ENCODE measurements at regions not wholly inside any gene's neighbourhood (a gene's known extent, or its start where the extent isn't known, plus 50 kb on each side); places are given as distances from the start of the nearest gene placed in this dataset.

GRCh38 chr21:39079617-39080016 lies 103.6 kb downstream of the PSMG1 start:
- H2BK15ac ChIP-seq (replicated peaks; ENCODE audit: low read depth) = no peak overlapping the region
- H3K4me1 ChIP-seq (ENCODE audit: control insufficient read depth, low read depth, low read length) = no peaks in the 10 kb centered on the region
- H4K5ac ChIP-seq (ENCODE audit: low read length) = no peak overlapping the region
- no peak overlapping the region for H3K4ac ChIP-seq (ENCODE audit: low read depth, low read length)
- H3K23ac ChIP-seq (ENCODE audit: low read length) = no peak overlapping the region
- no peak overlapping the region for H3K27ac ChIP-seq (ENCODE audit: low read depth, low read length)
- no peak overlapping the region for H3K9ac ChIP-seq (ENCODE audit: low read length)
- H4K8ac ChIP-seq (ENCODE audit: low read depth, low read length) = no peak overlapping the region
- H3K4me2 ChIP-seq (ENCODE audit: low read length) = no peak overlapping the region
- H2AK5ac ChIP-seq (ENCODE audit: low read length) = no peak overlapping the region
- H3K36me3 ChIP-seq (ENCODE audit: control insufficient read depth, insufficient read depth, low read length) = no peaks in the 10 kb centered on the region
- no peaks in the 10 kb centered on the region for H3K79me1 ChIP-seq (ENCODE audit: low read length)
- no peaks in the 10 kb centered on the region for H3K79me2 ChIP-seq (ENCODE audit: control insufficient read depth, insufficient read depth, low read length)
- DNase-seq = no peak
- H3K56ac ChIP-seq (ENCODE audit: low read length) = no peak overlapping the region
- no peak overlapping the region for H3K4me3 ChIP-seq (ENCODE audit: low read length)
- no CpG with 5 or more reads among the region's 15 CpGs for WGBS (ENCODE audit: extremely low coverage, insufficient coverage, low lambda C conversion rate)
- no peak overlapping the region for H2BK5ac ChIP-seq (ENCODE audit: low read length)
- H3K27me3 ChIP-seq (ENCODE audit: insufficient read depth, low read length, poor library complexity) = no peaks in the 10 kb centered on the region
- H2BK120ac ChIP-seq (ENCODE audit: low read depth, low read length) = no peak overlapping the region
- no peak overlapping the region for H3K18ac ChIP-seq (ENCODE audit: low read length)

- Histone ChIP-seq H3K27me3 (ENCODE audit: insufficient read depth, low read length, poor library complexity) (no peaks in the 10 kb centered on the region), H3K23ac (ENCODE audit: low read length) (no peak overlapping the region), H2BK120ac (ENCODE audit: low read depth, low read length) (no peak overlapping the region), H3K4me1 (ENCODE audit: control insufficient read depth, low read depth, low read length) (no peaks in the 10 kb centered on the region), H2BK5ac (ENCODE audit: low read length) (no peak overlapping the region), H2BK15ac (replicated peaks; ENCODE audit: low read depth) (no peak overlapping the region), H3K56ac (ENCODE audit: low read length) (no peak overlapping the region), H3K36me3 (ENCODE audit: control insufficient read depth, insufficient read depth, low read length) (no peaks in the 10 kb centered on the region), H3K79me2 (ENCODE audit: control insufficient read depth, insufficient read depth, low read length) (no peaks in the 10 kb centered on the region), H3K18ac (ENCODE audit: low read length) (no peak overlapping the region), H3K79me1 (ENCODE audit: low read length) (no peaks in the 10 kb centered on the region), H3K4me2 (ENCODE audit: low read length) (no peak overlapping the region), H3K9ac (ENCODE audit: low read length) (no peak overlapping the region), H4K8ac (ENCODE audit: low read depth, low read length) (no peak overlapping the region), H3K27ac (ENCODE audit: low read depth, low read length) (no peak overlapping the region), H4K5ac (ENCODE audit: low read length) (no peak overlapping the region), H3K4me3 (ENCODE audit: low read length) (no peak overlapping the region), H3K4ac (ENCODE audit: low read depth, low read length) (no peak overlapping the region), H2AK5ac (ENCODE audit: low read length) (no peak overlapping the region)
- WGBS (ENCODE audit: extremely low coverage, insufficient coverage, low lambda C conversion rate) = no CpG with 5 or more reads among the region's 5 CpGs
- no peak for DNase-seq
Measured at GRCh38 chr21:39078322-39079065, 104.8 kb downstream of the PSMG1 start.

- Histone ChIP-seq H3K79me1 (ENCODE audit: low read length) (no peaks in the 10 kb centered on the region), H2AK5ac (ENCODE audit: low read length) (no peak overlapping the region), H3K56ac (ENCODE audit: low read length) (no peak overlapping the region), H3K4me2 (ENCODE audit: low read length) (no peak overlapping the region), H3K23ac (ENCODE audit: low read length) (no peak overlapping the region), H3K18ac (ENCODE audit: low read length) (no peak overlapping the region), H3K27ac (ENCODE audit: low read depth, low read length) (no peak overlapping the region), H4K5ac (ENCODE audit: low read length) (no peak overlapping the region), H3K79me2 (ENCODE audit: control insufficient read depth, insufficient read depth, low read length) (no peaks in the 10 kb centered on the region), H2BK5ac (ENCODE audit: low read length) (no peak overlapping the region), H3K36me3 (ENCODE audit: control insufficient read depth, insufficient read depth, low read length) (no peaks in the 10 kb centered on the region), H2BK120ac (ENCODE audit: low read depth, low read length) (no peak overlapping the region), H3K4ac (ENCODE audit: low read depth, low read length) (no peak overlapping the region), H3K4me1 (ENCODE audit: control insufficient read depth, low read depth, low read length) (no peaks in the 10 kb centered on the region), H3K4me3 (ENCODE audit: low read length) (no peak overlapping the region), H3K27me3 (ENCODE audit: insufficient read depth, low read length, poor library complexity) (no peaks in the 10 kb centered on the region), H4K8ac (ENCODE audit: low read depth, low read length) (no peak overlapping the region), H2BK15ac (replicated peaks; ENCODE audit: low read depth) (no peak overlapping the region), H3K9ac (ENCODE audit: low read length) (no peak overlapping the region)
- WGBS (ENCODE audit: extremely low coverage, insufficient coverage, low lambda C conversion rate) = no CpG with 5 or more reads among the region's 3 CpGs
- no peak for DNase-seq
Measured at GRCh38 chr21:39077876-39078275, 105.4 kb downstream of the PSMG1 start.

- Histone ChIP-seq H2BK5ac (ENCODE audit: low read length) (no peak overlapping the region), H2AK5ac (ENCODE audit: low read length) (no peak overlapping the region), H3K36me3 (ENCODE audit: control insufficient read depth, insufficient read depth, low read length) (no peaks in the 10 kb centered on the region)
Measured at GRCh38 chr21:39074508-39074907, 108.7 kb downstream of the PSMG1 start.

GRCh38 chr21:39073717-39074116 lies 109.5 kb downstream of the PSMG1 start:
- Histone ChIP-seq H3K4ac (ENCODE audit: low read depth, low read length) (no peak overlapping the region), H3K27me3 (ENCODE audit: insufficient read depth, low read length, poor library complexity) (no peaks in the 10 kb centered on the region), H3K79me2 (ENCODE audit: control insufficient read depth, insufficient read depth, low read length) (no peaks in the 10 kb centered on the region), H3K4me1 (ENCODE audit: control insufficient read depth, low read depth, low read length) (no peaks in the 10 kb centered on the region), H3K4me2 (ENCODE audit: low read length) (no peak overlapping the region), H2BK120ac (ENCODE audit: low read depth, low read length) (no peak overlapping the region), H3K9ac (ENCODE audit: low read length) (no peak overlapping the region), H3K56ac (ENCODE audit: low read length) (no peak overlapping the region), H2BK5ac (ENCODE audit: low read length) (no peak overlapping the region), H3K27ac (ENCODE audit: low read depth, low read length) (no peak overlapping the region), H4K5ac (ENCODE audit: low read length) (no peak overlapping the region), H3K23ac (ENCODE audit: low read length) (no peak overlapping the region), H3K4me3 (ENCODE audit: low read length) (no peak overlapping the region), H3K18ac (ENCODE audit: low read length) (no peak overlapping the region), H3K36me3 (ENCODE audit: control insufficient read depth, insufficient read depth, low read length) (no peaks in the 10 kb centered on the region), H2BK15ac (replicated peaks; ENCODE audit: low read depth) (no peak overlapping the region), H2AK5ac (ENCODE audit: low read length) (no peak overlapping the region), H4K8ac (ENCODE audit: low read depth, low read length) (no peak overlapping the region), H3K79me1 (ENCODE audit: low read length) (no peaks in the 10 kb centered on the region)
- WGBS (ENCODE audit: extremely low coverage, insufficient coverage, low lambda C conversion rate) = no CpG with 5 or more reads among the region's 4 CpGs
- no peak for DNase-seq

More at GRCh38 chr21:39074508-39074907, 108.7 kb downstream of the PSMG1 start:
- no peaks in the 10 kb centered on the region for H3K79me2 ChIP-seq (ENCODE audit: control insufficient read depth, insufficient read depth, low read length)
- H3K27me3 ChIP-seq (ENCODE audit: insufficient read depth, low read length, poor library complexity) = no peaks in the 10 kb centered on the region
- no peak overlapping the region for H2BK120ac ChIP-seq (ENCODE audit: low read depth, low read length)
- H3K79me1 ChIP-seq (ENCODE audit: low read length) = no peaks in the 10 kb centered on the region
- H3K56ac ChIP-seq (ENCODE audit: low read length) = no peak overlapping the region
- no peak overlapping the region for H3K4me3 ChIP-seq (ENCODE audit: low read length)
- H2BK15ac ChIP-seq (replicated peaks; ENCODE audit: low read depth) = no peak overlapping the region
- H3K23ac ChIP-seq (ENCODE audit: low read length) = no peak overlapping the region
- H3K4me1 ChIP-seq (ENCODE audit: control insufficient read depth, low read depth, low read length) = no peaks in the 10 kb centered on the region
- H3K4me2 ChIP-seq (ENCODE audit: low read length) = no peak overlapping the region
- no peak overlapping the region for H3K18ac ChIP-seq (ENCODE audit: low read length)
- no peak overlapping the region for H4K5ac ChIP-seq (ENCODE audit: low read length)
- no peak overlapping the region for H3K27ac ChIP-seq (ENCODE audit: low read depth, low read length)
- H3K9ac ChIP-seq (ENCODE audit: low read length) = no peak overlapping the region
- no peak overlapping the region for H3K4ac ChIP-seq (ENCODE audit: low read depth, low read length)
- no peak for DNase-seq
- no peak overlapping the region for H4K8ac ChIP-seq (ENCODE audit: low read depth, low read length)

- no peak overlapping the region for H3K27ac ChIP-seq (ENCODE audit: low read depth, low read length)
- H4K8ac ChIP-seq (ENCODE audit: low read depth, low read length) = no peak overlapping the region
- no peak overlapping the region for H3K18ac ChIP-seq (ENCODE audit: low read length)
- H3K9ac ChIP-seq (ENCODE audit: low read length) = no peak overlapping the region
- DNase-seq = no peak
- H2BK120ac ChIP-seq (ENCODE audit: low read depth, low read length) = no peak overlapping the region
- no peak overlapping the region for H3K4ac ChIP-seq (ENCODE audit: low read depth, low read length)
- no peak overlapping the region for H3K56ac ChIP-seq (ENCODE audit: low read length)
- H3K79me2 ChIP-seq (ENCODE audit: control insufficient read depth, insufficient read depth, low read length) = no peaks in the 10 kb centered on the region
- no peaks in the 10 kb centered on the region for H3K36me3 ChIP-seq (ENCODE audit: control insufficient read depth, insufficient read depth, low read length)
- H2BK5ac ChIP-seq (ENCODE audit: low read length) = no peak overlapping the region
- no peak overlapping the region for H2BK15ac ChIP-seq (replicated peaks; ENCODE audit: low read depth)
- H3K23ac ChIP-seq (ENCODE audit: low read length) = no peak overlapping the region
- H3K27me3 ChIP-seq (ENCODE audit: insufficient read depth, low read length, poor library complexity) = no peaks in the 10 kb centered on the region
- no peak overlapping the region for H2AK5ac ChIP-seq (ENCODE audit: low read length)
- no peaks in the 10 kb centered on the region for H3K4me1 ChIP-seq (ENCODE audit: control insufficient read depth, low read depth, low read length)
- no peak overlapping the region for H4K5ac ChIP-seq (ENCODE audit: low read length)
- no peak overlapping the region for H3K4me3 ChIP-seq (ENCODE audit: low read length)
- H3K79me1 ChIP-seq (ENCODE audit: low read length) = no peaks in the 10 kb centered on the region
- no peak overlapping the region for H3K4me2 ChIP-seq (ENCODE audit: low read length)
- WGBS (ENCODE audit: extremely low coverage, insufficient coverage, low lambda C conversion rate) = no CpG with 5 or more reads among the region's 3 CpGs
Measured at GRCh38 chr21:39073063-39073462, 110.2 kb downstream of the PSMG1 start.
